ENCODE measurements at regions not wholly inside any gene's neighbourhood (a gene's known extent, or its start where the extent isn't known, plus 50 kb on each side); places are given as distances from the start of the nearest gene placed in this dataset.

GRCh38 chr15:70196372-70197316 is 98.9 kb upstream of the TLE3 start:
- WGBS, 2 donors: 44 to 51% methylated on average over 17 to 21 of the region's 21 CpGs
- H3K4me3 ChIP-seq (ENCODE audit: low read depth, poor library complexity, severe bottlenecking): no peak overlapping the region
- DNase-seq (ENCODE audit: low spot score in 2 of 2): peak; percentile 84 to 94
- no peak for TF ChIP-seq CTCF (IDR thresholded peaks at IDR 0.05)
- no peak for TF ChIP-seq POLR2A (IDR thresholded peaks at IDR 0.05)
- intact Hi-C loops (cut with DNase I; ENCODE audit: low total_unique reads): no loop called here

GRCh38 chr15:70195587-70196305 is 98.0 kb upstream of the TLE3 start:
- intact Hi-C loops (cut with DNase I; ENCODE audit: low total_unique reads): no loop called here
- WGBS, 2 donors: 44 to 54% methylated on average over 13 of the region's 13 CpGs
- DNase-seq (ENCODE audit: low spot score in 2 of 2): peak; percentile 48 to 92
- TF ChIP-seq POLR2A (IDR thresholded peaks at IDR 0.05) (no peak), CTCF (IDR thresholded peaks at IDR 0.05) (no peak)
- no peak overlapping the region for H3K4me3 ChIP-seq (ENCODE audit: low read depth, poor library complexity, severe bottlenecking)

- intact Hi-C loops (cut with DNase I; ENCODE audit: low total_unique reads): no loop called here
- no peak for DNase-seq (ENCODE audit: low spot score in 2 of 2)
- no peak for TF ChIP-seq CTCF (IDR thresholded peaks at IDR 0.05)
- TF ChIP-seq POLR2A (IDR thresholded peaks at IDR 0.05): no peak
- no peak overlapping the region for H3K4me3 ChIP-seq (ENCODE audit: low read depth, poor library complexity, severe bottlenecking)
- 41 to 45% methylated on average over 7 of the region's 7 CpGs for WGBS, 2 donors
Observed at GRCh38 chr15:70195171-70195570, 97.5 kb upstream of the TLE3 start.

- intact Hi-C loops (cut with DNase I; ENCODE audit: low total_unique reads): no loop called here
- DNase-seq (ENCODE audit: low spot score in 2 of 2): no peak
- no peak for TF ChIP-seq CTCF (IDR thresholded peaks at IDR 0.05)
- TF ChIP-seq POLR2A (IDR thresholded peaks at IDR 0.05): no peak
- WGBS, 2 donors: 77 to 87% methylated on average over 5 of the region's 5 CpGs
- H3K4me3 ChIP-seq (ENCODE audit: low read depth, poor library complexity, severe bottlenecking): no peak overlapping the region
Observed at GRCh38 chr15:70194266-70194665, 96.5 kb upstream of the TLE3 start.

GRCh38 chr15:70193734-70194133 is 96.0 kb upstream of the TLE3 start:
- intact Hi-C loops (cut with DNase I; ENCODE audit: low total_unique reads): no loop called here
- no peak for DNase-seq (ENCODE audit: low spot score in 2 of 2)
- TF ChIP-seq POLR2A (IDR thresholded peaks at IDR 0.05) (no peak), CTCF (IDR thresholded peaks at IDR 0.05) (no peak)
- no peak overlapping the region for H3K4me3 ChIP-seq (ENCODE audit: low read depth, poor library complexity, severe bottlenecking)
- 81 to 97% methylated on average over 9 of the region's 9 CpGs for WGBS, 2 donors
